ENCODE measurements at regions not wholly inside any gene's neighbourhood (a gene's known extent, or its start where the extent isn't known, plus 50 kb on each side); places are given as distances from the start of the nearest gene placed in this dataset.

DNA sequence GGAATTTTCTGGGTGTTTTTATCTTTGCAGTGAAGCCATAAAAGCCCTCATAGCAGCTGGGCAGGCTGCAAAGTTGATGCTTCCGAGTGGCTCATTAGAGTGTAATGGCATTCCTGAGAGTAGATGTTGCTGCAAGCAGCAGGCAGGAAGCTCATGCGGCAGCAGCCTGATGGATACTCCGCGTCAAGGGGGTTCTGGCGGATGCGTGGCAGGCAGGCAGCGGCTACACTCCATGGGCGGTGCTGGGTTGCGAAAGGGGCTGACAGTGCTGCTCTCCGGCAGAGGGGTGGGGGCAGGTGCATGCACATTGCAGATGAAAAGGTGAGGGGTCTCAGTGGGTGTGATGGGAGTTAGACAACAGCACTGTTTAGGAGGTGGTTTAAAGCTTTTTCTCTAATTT lies 93.2 kb upstream of the AJAP1 start:
- no peak for DNase-seq (ENCODE audit: low read depth)
- TF ChIP-seq CTCF (conservative IDR thresholded peaks at IDR 0.05; ENCODE audit: low read depth, low read length), result no peak

DNA sequence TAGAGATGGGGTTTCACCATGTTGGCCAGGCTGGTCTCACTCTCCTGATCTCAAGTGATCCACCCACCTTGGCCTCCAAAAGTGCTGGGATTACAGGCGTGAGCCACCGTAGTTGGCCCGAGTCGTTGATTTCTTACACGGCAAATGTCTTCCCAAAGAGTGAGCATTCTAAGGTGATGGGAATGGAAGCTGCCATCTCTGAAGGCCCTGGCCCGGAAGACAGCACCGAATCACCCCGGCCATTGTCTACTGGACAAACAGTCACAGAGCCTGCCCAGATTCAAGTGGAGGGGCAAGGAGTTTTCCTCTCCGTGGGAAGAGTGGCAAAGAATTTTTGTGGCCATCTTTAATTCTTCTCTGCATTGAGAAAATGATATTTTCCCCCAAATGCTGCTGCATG lies 92.1 kb upstream of the AJAP1 start:
- TF ChIP-seq CTCF (conservative IDR thresholded peaks at IDR 0.05; ENCODE audit: low read depth, low read length), result no peak
- no peak for DNase-seq (ENCODE audit: low read depth)
- H3K4me3 ChIP-seq (ENCODE audit: low read length), result no peak overlapping the region

More for the DNA sequence above, 93.2 kb upstream of the AJAP1 start:
- H3K4me3 ChIP-seq (ENCODE audit: low read length), result no peak overlapping the region

DNA sequence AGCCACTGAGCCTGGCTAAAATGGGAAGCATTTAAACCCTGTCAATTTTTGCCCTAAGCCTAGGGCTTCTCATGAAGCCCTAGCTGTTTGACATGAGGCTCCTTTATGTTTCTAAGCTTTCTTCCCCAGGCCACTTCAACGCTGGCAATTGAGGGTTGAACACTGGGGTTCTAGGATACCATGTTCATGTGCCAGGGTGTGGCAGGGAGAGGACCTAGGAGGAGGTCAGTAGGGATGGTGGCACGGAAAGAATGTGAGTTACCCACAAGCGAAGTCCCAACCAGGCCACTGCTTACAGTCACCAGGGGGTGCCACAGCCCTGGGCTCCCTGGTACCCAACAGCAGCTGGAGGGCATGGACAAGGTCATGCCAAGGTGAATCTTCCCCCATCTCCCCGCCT lies 90.8 kb upstream of the AJAP1 start:
- no peak for TF ChIP-seq CTCF (conservative IDR thresholded peaks at IDR 0.05; ENCODE audit: low read depth, low read length)
- DNase-seq (ENCODE audit: low read depth), result no peak
- H3K4me3 ChIP-seq (ENCODE audit: low read length), result no peak overlapping the region

GRCh38 chr1:4564051-4564450 lies 90.4 kb upstream of the AJAP1 start:
- DNase-seq (ENCODE audit: low read depth), result no peak
- no peak overlapping the region for H3K4me3 ChIP-seq (ENCODE audit: low read length)
- TF ChIP-seq CTCF (conservative IDR thresholded peaks at IDR 0.05; ENCODE audit: low read depth, low read length), result no peak

DNA sequence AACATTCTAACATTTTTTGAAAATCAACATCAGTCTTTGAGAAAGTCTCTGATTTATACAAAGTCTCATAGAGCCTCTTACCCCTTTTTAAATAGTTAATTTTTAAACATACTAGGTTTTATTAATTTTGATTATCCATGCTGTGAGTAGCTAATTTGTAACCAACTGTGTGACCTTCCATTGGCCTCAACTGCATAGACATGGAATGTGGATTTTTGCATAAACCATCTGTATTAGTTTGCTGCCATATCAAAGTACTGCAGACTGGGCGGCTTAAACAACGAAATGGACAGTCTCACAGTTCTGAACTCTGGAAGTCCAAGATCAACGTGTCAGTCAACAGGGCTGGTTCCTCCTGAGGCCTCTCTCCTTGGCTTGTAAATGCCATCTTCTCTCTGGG lies 89.2 kb upstream of the AJAP1 start:
- no peak for TF ChIP-seq CTCF (conservative IDR thresholded peaks at IDR 0.05; ENCODE audit: low read depth, low read length)
- H3K4me3 ChIP-seq (ENCODE audit: low read length), result no peak overlapping the region
- DNase-seq (ENCODE audit: low read depth), result no peak

DNA sequence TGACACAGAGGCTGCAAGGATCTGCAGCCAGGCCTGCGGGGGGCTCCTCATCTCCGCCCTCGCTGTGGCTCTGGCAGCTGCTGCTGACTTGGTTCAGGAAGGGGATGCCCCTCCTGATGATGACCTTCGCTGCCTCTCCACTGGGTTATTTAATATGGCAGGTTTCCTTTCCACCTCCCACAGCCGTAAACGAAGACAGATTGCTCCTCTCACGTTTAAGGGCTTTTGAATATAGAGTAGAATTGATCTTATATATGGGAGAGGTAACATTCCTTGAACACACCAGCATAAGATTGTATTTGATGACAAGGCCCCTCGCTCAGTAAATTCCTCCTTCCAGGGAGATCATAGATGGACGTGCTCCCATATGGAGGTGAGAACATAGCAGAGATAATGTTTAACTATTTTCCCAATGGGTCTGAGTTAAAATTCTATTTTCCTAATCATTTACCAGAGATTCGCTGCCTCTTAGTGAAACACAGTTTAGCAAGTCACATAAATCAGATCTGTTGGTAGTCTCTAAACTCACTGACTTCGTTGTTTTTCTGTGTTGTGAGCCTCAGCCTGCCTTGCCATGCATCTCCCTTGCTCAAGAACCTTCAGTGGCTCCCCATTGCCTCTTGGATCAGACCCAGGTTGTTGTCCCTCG lies 88.5 kb upstream of the AJAP1 start:
- no peak for TF ChIP-seq CTCF (conservative IDR thresholded peaks at IDR 0.05; ENCODE audit: low read depth, low read length)
- H3K4me3 ChIP-seq (ENCODE audit: low read length), result no peak overlapping the region
- DNase-seq (ENCODE audit: low read depth), result no peak

DNA sequence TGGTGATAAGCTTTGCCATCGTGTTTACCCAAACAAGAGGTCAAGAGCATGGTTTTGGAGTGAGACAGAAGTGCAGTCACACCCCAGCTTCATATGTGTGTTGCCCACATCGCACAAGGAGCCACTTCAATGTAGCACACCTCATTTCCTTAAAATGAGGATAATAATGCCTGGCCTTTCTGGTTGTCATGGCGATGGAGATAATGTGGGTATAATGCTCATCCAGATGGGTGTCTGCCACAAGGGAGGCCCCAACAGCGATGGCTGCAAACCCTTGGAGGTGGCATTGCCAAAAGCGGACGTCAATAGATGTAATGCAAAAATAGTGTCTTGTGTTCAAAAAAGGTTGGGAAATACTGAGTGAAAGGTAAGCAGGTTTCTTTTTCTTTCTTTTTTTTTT lies 83.1 kb upstream of the AJAP1 start:
- H3K4me3 ChIP-seq (ENCODE audit: low read length), result no peak overlapping the region
- DNase-seq (ENCODE audit: low read depth), result no peak
- TF ChIP-seq CTCF (conservative IDR thresholded peaks at IDR 0.05; ENCODE audit: low read depth, low read length), result no peak
